Liver (tissue), 8 donors: ENCODE measurements at regions not wholly inside any gene's neighbourhood (a gene's known extent, or its start where the extent isn't known, plus 50 kb on each side); places are given as distances from the start of the nearest gene placed in this dataset.

Source experiments
- DNase-seq: peaks from one replicate; pipeline ENCODE4 v3.0.0-alpha.2; 2017; ENCODE audit warnings: low spot score
- H3K27ac ChIP-seq, 2 donors: one replicate each; pipeline ENCODE4 v1.7.0; 2013; ENCODE audit warnings: inconsistent platforms in 2 of 2, low read length in 2 of 2, control low read depth in 1 of 2, low read depth in 1 of 2, mild to moderate bottlenecking in 1 of 2
- H3K27me3 ChIP-seq, 4 donors: one replicate each; pipeline versions ENCODE4 v1.6.1 to v1.7.0; 2013; ENCODE audit warnings: low read length in 3 of 4, inconsistent platforms in 1 of 4, mild to moderate bottlenecking in 1 of 4, moderate library complexity in 1 of 4; ENCODE audit not compliant: control insufficient read depth in 4 of 4, insufficient read depth in 4 of 4
- H3K36me3 ChIP-seq, 4 donors: one replicate each; pipeline versions ENCODE4 v1.6.1 to v1.7.0; 2013; ENCODE audit warnings: low read length in 3 of 4, mild to moderate bottlenecking in 3 of 4, low read depth in 1 of 4, moderate library complexity in 1 of 4; ENCODE audit not compliant: control insufficient read depth in 4 of 4, insufficient read depth in 3 of 4
- H3K4me1 ChIP-seq, 4 donors: one replicate each; pipeline versions ENCODE4 v1.6.1 to v1.7.0; 2013; ENCODE audit warnings: low read length in 3 of 4, mild to moderate bottlenecking in 3 of 4, moderate library complexity in 1 of 4; ENCODE audit not compliant: control insufficient read depth in 4 of 4, insufficient read depth in 4 of 4
- H3K4me3 ChIP-seq, 3 donors: one replicate each; pipeline versions ENCODE4 v1.6.1 to v1.7.0; 2013; ENCODE audit warnings: low read length in 3 of 3, control low read depth in 1 of 3, low read depth in 1 of 3, mild to moderate bottlenecking in 1 of 3
- H3K9ac ChIP-seq, 2 donors: one replicate each; pipeline ENCODE4 v1.7.0; 2013; ENCODE audit warnings: low read length in 2 of 2, mild to moderate bottlenecking in 2 of 2, moderate library complexity in 2 of 2, control low read depth in 1 of 2, low read depth in 1 of 2
- H3K9me3 ChIP-seq, 4 donors: one replicate each; pipeline versions ENCODE4 v1.6.1 to v1.7.0; 2013; ENCODE audit warnings: low read length in 3 of 4; ENCODE audit not compliant: control insufficient read depth in 4 of 4
- ATF3 ChIP-seq: IDR thresholded peaks from 2 replicates; pipeline ENCODE4 v1.6.1; 2016; ENCODE audit warnings: antibody characterized with exemption
- CTCF ChIP-seq: fragments of 150-350 bp; IDR thresholded peaks from 2 replicates; pipeline ENCODE4 v1.5.1; 2017; ENCODE audit warnings: improper control_type of control experiment, low read depth, low read length; ENCODE audit not compliant: missing input control
- EGR1 ChIP-seq, 2 donors: IDR thresholded peaks; 2 replicates each; pipeline ENCODE4 v1.6.1; 2016 to 2018; ENCODE audit warnings: antibody characterized with exemption in 2 of 2, low read depth in 2 of 2
- FOXA1 ChIP-seq: IDR thresholded peaks from 2 replicates; pipeline ENCODE4 v1.6.1; 2016; ENCODE audit warnings: antibody characterized with exemption
- FOXA2 ChIP-seq: IDR thresholded peaks from 2 replicates; pipeline ENCODE4 v1.6.1; 2016; ENCODE audit warnings: antibody characterized with exemption
- GABPA ChIP-seq, 2 donors: IDR thresholded peaks in 1 of 2; conservative IDR thresholded peaks in 1 of 2; 2 replicates each; pipeline ENCODE4 v1.6.1; 2016; ENCODE audit warnings: antibody characterized with exemption in 2 of 2, mild to moderate bottlenecking in 1 of 2, moderate library complexity in 1 of 2
- HNF4A ChIP-seq, 2 donors: conservative IDR thresholded peaks; 2 replicates each; pipeline ENCODE4 v1.6.1; 2016; ENCODE audit warnings: antibody characterized with exemption in 2 of 2, mild to moderate bottlenecking in 2 of 2
- HNF4G ChIP-seq: IDR thresholded peaks from 2 replicates; pipeline ENCODE4 v1.6.1; 2016; ENCODE audit warnings: antibody characterized with exemption
- JUND ChIP-seq, 2 donors: IDR thresholded peaks; 2 replicates each; pipeline ENCODE4 v1.6.1; 2016; ENCODE audit warnings: antibody characterized with exemption in 2 of 2
- MAX ChIP-seq: IDR thresholded peaks from 2 replicates; pipeline ENCODE4 v1.6.1; 2016; ENCODE audit warnings: antibody characterized with exemption
- NR2F2 ChIP-seq: IDR thresholded peaks from 2 replicates; pipeline ENCODE4 v1.6.1; 2016; ENCODE audit warnings: antibody characterized with exemption
- RAD21 ChIP-seq, 2 donors: IDR thresholded peaks; 2 replicates each; pipeline ENCODE4 v1.6.1; 2016; ENCODE audit warnings: antibody characterized with exemption in 2 of 2, mild to moderate bottlenecking in 2 of 2
- REST ChIP-seq: IDR thresholded peaks from 2 replicates; pipeline ENCODE4 v1.6.1; 2016; ENCODE audit warnings: antibody characterized with exemption, mild to moderate bottlenecking
- RXRA ChIP-seq, 2 donors: IDR thresholded peaks; 2 replicates each; pipeline ENCODE4 v1.6.1; 2017 to 2018; ENCODE audit warnings: antibody characterized with exemption in 2 of 2, mild to moderate bottlenecking in 1 of 2
- SP1 ChIP-seq: IDR thresholded peaks from 2 replicates; pipeline ENCODE4 v1.6.1; 2018; ENCODE audit warnings: antibody characterized with exemption, mild to moderate bottlenecking
- TAF1 ChIP-seq: conservative IDR thresholded peaks from 2 replicates; pipeline ENCODE4 v1.6.1; 2016; ENCODE audit warnings: antibody characterized with exemption, mild to moderate bottlenecking
- YY1 ChIP-seq: IDR thresholded peaks from 2 replicates; pipeline ENCODE4 v1.6.1; 2016; ENCODE audit warnings: antibody characterized with exemption, mild to moderate bottlenecking
- ZBTB33 ChIP-seq: IDR thresholded peaks from 2 replicates; pipeline ENCODE4 v1.6.1; 2016; ENCODE audit warnings: antibody characterized with exemption
- WGBS: extraction: QIAGEN DNeasy Blood & Tissue Kit; methylation state at CpG from one replicate; pipeline ENCODE4 v1.1.7; 2013; 5-methylcytosine and 5-hydroxymethylcytosine counted together
- donor health status: healthy.
- donor health status: healthy.
- donor health status: healthy.
- donor health status: healthy.
- donor health status: healthy.

GRCh38 chr12:126891789-126892188 lies 1375.2 kb upstream of the TMEM132C start:
- Histone ChIP-seq H3K9me3 (peaks cover 0 to 9% (median under 1%) of the 10 kb centered on the region in 4 donors), H3K9ac (no peak overlapping the region), H3K4me3 (no peak overlapping the region), H3K27me3 (no peaks in the 10 kb centered on the region), H3K4me1 (no peaks in the 10 kb centered on the region), H3K27ac (no peak overlapping the region), H3K36me3 (no peaks in the 10 kb centered on the region)
- 95% methylated on average over 1 of the region's 1 CpG for WGBS
- TF ChIP-seq RXRA (IDR thresholded peaks at IDR 0.05), result no peak
- TF ChIP-seq RAD21 (IDR thresholded peaks at IDR 0.05), result no peak
- no peak for TF ChIP-seq ATF3
- no peak for TF ChIP-seq MAX
- TF ChIP-seq EGR1 (IDR thresholded peaks at IDR 0.05; ENCODE audit: low read depth in 2 of 2), result no peak
- DNase-seq, result no peak

GRCh38 chr12:126895951-126896913 lies 1370.7 kb upstream of the TMEM132C start:
- Histone ChIP-seq H3K9me3 (peaks cover 0 to 6% (median under 1%) of the 10 kb centered on the region in 4 donors), H3K27me3 (no peaks in the 10 kb centered on the region), H3K36me3 (no peaks in the 10 kb centered on the region), H3K4me3 (no peak overlapping the region), H3K4me1 (no peaks in the 10 kb centered on the region), H3K9ac (no peak overlapping the region), H3K27ac (no peak overlapping the region)
- DNase-seq, result no peak
- whole genome bisulfite sequencing, result 80% methylated on average over 4 of the region's 4 CpGs
- TF ChIP-seq SP1, result no peak

- TF ChIP-seq HNF4G (no peak), TAF1 (no peak), GABPA (IDR thresholded peaks at IDR 0.05 in 1 of 2, conservative IDR thresholded peaks at IDR 0.05 in 1 of 2) (no peak), FOXA2 (no peak), FOXA1 (no peak), HNF4A (conservative IDR thresholded peaks at IDR 0.05) (no peak), SP1 (no peak), RAD21 (IDR thresholded peaks at IDR 0.05) (no peak), ZBTB33 (no peak), YY1 (no peak), CTCF (no peak), NR2F2 (no peak), RXRA (IDR thresholded peaks at IDR 0.05) (no peak), JUND (IDR thresholded peaks at IDR 0.05) (no peak), ATF3 (no peak), REST (no peak), MAX (no peak), EGR1 (IDR thresholded peaks at IDR 0.05; ENCODE audit: low read depth in 2 of 2) (no peak)
- no peaks in the 10 kb centered on the region for H3K36me3 ChIP-seq
- H3K27ac ChIP-seq, result no peak overlapping the region
- WGBS, result 36% methylated on average over 1 of the region's 1 CpG
- H3K4me1 ChIP-seq, result no peaks in the 10 kb centered on the region
- H3K9me3 ChIP-seq, result no peaks in the 10 kb centered on the region
- H3K27me3 ChIP-seq, result no peaks in the 10 kb centered on the region
- no peak overlapping the region for H3K4me3 ChIP-seq
- no peak for DNase-seq
- H3K9ac ChIP-seq, result no peak overlapping the region
These were observed 1369.9 kb upstream of the TMEM132C start for GRCh38 chr12:126897102-126897501.
